HuH-7.5 (cell line): ENCODE measurements at regions not wholly inside any gene's neighbourhood (a gene's known extent, or its start where the extent isn't known, plus 50 kb on each side); places are given as distances from the start of the nearest gene placed in this dataset.

Experiments used
- DNase-seq: peaks from one replicate; pipeline ENCODE4 v3.0.0; 2011; ENCODE audit warnings: low spot score

- no peak for DNase-seq
These were observed 764.8 kb downstream of the ADGRL2 start for GRCh38 chr1:82565546-82565945.

DNA sequence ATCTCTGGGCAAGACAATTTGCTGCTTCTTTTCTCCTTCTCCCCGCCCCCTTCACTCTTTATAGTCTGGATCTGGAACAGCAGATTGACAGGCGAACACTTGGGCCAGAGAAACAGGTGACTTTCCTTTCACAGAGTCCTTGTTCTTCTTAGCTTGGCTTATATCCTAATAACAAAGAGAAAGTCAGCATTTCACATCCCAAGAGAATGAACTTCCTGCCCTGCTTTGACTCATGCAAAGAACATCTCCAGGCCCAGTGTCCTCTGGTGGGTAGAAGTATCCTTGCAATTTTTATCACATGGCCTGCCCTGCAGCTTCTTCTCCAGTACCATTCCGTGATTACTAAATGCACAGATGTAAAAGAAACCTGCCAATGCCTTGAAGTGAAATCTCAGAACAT is 764.4 kb downstream of the ADGRL2 start:
- DNase-seq: no peak

DNA sequence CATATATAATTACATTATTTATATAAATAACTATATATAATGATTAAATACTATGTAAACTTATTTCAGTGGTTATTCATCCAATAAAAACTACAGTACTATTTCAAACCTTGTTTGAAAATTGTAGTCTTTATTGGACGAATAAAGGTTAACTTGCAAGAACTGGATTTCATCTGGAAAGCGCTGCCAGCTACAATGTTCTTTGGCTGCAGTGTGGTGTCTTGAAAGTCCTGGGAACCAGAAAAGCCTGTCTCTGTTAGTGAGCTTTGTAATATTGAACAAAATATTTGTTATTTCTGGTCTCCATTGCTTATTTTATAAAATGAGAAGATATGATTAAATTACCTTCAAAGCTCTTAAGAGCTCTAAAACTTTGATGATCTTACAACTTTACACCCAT is 763.6 kb downstream of the ADGRL2 start:
- DNase-seq: no peak

GRCh38 chr1:82562448-82562847 is 761.7 kb downstream of the ADGRL2 start:
- DNase-seq: no peak

GRCh38 chr1:82560566-82560965 is 759.8 kb downstream of the ADGRL2 start:
- DNase-seq: no peak

GRCh38 chr1:82555501-82555900 is 754.8 kb downstream of the ADGRL2 start:
- no peak for DNase-seq

- DNase-seq: no peak
These were observed 749.1 kb downstream of the ADGRL2 start for GRCh38 chr1:82549841-82550240.

- DNase-seq: no peak
These were observed 742.0 kb downstream of the ADGRL2 start for GRCh38 chr1:82542766-82543165.

DNA sequence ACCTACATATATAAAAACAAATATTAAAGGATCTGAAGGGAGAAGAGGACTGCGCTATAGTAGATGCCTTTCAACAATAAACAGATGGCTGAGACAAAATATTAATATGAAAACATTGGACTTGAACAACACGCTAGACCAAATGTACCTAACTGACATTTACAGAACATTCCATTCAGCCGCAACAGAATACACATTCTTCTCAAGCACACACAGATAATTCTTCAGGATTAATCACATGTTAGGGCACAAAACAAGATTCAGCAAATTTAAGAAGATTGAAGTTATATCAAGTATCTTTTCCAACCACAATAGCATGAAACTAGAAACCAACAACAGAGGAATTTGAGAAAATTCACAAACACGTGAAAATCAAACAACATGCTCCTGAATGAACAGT is 741.4 kb downstream of the ADGRL2 start:
- DNase-seq: no peak

- no peak for DNase-seq
These were observed 739.3 kb downstream of the ADGRL2 start for GRCh38 chr1:82540006-82540405.

DNA sequence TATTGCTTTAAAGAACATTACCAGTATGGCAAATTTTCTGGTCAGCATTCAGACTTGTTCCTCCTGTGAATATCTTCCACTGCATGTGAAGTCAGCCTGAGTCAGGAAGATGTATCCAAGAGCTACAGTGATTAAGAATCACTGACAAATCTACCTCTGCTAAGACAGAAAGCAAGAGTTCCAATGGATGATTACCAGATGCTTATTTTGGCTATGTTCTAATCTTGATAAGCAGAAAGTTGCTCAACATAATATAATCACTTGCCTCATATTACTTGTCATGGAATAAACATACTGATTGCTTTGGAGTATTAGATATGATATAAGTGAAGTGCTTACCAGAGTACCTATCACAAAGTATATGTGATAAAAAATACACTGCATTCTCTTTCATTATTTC is 738.1 kb downstream of the ADGRL2 start:
- no peak for DNase-seq

DNA sequence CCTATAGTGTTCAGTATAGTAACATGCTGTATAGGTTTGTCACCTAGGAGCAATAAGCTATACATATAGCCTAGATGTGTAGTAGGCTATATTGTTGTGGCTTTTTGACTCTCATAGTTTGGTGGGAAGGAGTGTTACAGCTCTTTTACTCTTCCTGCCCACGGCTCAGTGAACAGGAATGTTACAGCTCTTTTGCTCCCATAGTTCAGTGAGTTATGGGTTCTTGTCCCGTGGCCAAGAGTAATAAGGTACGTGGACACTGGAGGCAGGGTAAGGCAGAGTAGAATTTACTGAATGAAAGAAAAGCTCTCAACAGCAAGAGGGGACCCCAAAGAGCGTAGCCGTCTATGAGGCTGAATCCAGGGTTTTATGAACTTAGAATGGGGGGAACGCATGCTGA is 734.3 kb downstream of the ADGRL2 start:
- no peak for DNase-seq

DNA sequence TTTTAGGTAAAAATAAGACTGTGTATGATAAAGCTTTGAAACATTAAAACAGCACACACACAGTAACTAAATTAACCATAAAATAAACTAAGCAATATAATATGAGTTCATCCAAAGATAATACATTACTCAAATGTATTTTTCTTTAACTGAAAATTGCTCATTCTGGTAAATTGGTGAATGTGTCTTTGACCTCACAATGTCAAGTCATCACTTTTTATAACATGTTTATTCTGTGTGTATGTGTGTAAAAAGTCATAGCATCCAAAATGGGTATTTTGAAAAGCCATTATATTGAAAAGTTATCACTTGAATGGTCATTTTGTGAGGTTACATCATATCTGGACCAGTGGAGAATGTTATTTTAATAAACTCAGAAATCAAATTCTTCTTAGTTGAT is 724.6 kb downstream of the ADGRL2 start:
- DNase-seq: no peak

- no peak for DNase-seq
These were observed 719.9 kb downstream of the ADGRL2 start for GRCh38 chr1:82520611-82521010.

- no peak for DNase-seq
These were observed 716.9 kb downstream of the ADGRL2 start for GRCh38 chr1:82517586-82517985.

GRCh38 chr1:82515650-82516049 is 714.9 kb downstream of the ADGRL2 start:
- DNase-seq: no peak

DNA sequence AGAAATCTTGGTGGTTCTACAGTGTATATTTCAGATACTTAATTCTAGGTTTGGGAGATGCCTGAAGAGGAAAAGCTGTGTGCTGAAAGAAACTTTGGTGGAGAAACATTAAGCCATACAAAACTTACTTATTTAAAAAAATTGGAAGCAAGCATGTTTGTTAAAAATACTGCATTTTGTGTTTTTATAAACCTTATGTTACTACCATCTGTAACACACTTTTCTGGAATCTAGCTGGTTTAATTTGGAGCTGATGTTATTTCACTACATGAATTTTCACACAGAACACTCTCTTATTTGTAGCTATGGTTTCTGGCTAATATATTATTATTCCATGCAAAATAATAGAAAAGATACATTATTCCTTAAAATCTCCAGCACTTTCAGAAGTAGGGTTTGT is 710.7 kb downstream of the ADGRL2 start:
- DNase-seq: no peak

DNA sequence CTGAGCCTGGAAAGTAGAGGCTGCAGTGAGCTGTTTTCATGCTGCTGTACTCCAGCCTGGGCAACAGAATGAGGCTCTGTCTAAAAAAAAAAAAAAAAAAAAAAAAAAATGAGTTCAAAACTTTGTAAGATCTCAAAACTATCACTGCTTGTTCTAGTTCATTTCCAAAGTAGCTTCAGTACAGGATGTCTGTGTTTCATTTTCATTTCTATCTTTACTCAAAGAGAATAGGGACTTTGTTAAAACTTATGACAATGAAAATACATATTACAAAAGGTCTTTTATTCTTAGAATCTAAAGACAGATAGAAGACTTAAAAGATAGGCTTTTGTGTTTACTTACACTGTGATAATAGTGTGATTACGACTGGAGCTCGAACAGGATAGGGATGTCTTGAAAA is 709.7 kb downstream of the ADGRL2 start:
- DNase-seq: no peak

DNA sequence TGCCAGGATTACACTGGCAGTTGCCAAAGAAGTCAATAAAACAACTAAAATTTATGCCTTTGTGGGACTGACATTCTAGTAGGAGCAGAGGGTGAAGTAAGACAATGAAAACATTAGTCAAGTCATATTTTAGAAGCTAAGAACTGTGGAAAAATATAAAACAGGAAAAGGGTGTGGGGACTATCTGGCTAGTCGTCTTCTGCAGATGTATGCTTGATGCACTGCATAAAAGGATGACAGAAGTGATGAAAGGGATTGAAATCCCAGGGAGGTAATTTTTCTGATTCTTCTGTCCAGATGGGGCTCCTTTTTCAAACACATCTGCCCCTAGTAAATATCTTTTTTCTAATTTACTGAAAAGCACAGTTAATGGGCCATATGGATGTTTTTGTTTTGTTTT is 706.3 kb downstream of the ADGRL2 start:
- DNase-seq: no peak

DNA sequence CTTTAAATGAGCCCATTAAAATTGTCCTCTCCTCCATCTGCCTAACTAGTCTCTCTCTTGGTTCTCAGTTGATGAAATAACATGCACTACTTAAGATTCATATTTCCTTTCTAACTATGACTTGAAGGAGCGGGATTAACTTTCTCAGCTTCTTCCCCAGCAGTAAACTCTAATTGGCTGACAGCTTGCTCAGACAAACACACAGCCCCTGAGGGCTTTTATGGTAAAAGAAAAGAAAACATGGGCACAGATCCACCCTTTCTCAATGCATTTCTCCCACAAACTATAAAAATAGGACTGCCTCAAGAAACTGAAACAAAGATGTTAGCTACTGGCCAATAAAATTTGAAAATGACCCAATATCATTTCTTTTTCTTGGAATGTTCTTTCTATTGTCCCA is 703.1 kb downstream of the ADGRL2 start:
- DNase-seq: no peak

DNA sequence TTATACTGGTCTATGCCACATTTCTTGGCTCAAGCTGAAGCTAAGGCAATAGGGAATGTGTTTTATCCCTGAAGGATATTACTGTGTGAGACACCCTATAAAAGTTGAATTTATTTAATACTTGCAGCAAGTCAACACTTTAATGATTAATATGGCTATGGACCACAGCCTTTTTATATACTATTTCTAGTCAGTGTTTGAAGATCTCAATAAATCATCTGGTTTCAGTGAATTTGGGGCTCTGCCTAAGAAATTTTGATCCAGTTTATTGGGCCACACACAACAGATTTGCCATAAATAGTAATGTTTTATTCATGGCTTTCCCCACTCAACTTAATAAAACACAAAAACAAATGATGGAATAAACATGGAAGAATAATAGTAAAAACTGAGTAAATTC is 698.3 kb downstream of the ADGRL2 start:
- DNase-seq: no peak

DNA sequence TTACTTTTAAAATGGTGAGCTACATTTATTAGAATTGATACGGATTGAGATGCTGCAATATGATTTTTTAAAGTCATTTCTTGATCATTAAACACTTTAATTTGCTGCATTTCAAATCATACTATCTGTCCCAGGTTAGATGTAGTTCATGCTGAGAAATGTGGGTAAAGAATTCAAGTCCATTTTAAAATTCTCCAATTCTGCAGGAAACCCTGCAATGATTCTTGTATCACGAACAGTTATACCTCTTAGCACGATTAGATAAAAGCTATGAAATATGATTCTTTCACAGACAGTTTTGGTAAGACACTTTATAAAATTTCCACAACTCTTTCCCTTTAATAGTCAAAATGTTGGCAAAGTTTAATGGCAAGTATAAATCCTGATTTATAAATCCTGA is 693.4 kb downstream of the ADGRL2 start:
- DNase-seq: no peak

- DNase-seq: no peak
These were observed 691.4 kb downstream of the ADGRL2 start for GRCh38 chr1:82492159-82492558.

- DNase-seq: no peak
These were observed 690.7 kb downstream of the ADGRL2 start for GRCh38 chr1:82491301-82492048.

DNA sequence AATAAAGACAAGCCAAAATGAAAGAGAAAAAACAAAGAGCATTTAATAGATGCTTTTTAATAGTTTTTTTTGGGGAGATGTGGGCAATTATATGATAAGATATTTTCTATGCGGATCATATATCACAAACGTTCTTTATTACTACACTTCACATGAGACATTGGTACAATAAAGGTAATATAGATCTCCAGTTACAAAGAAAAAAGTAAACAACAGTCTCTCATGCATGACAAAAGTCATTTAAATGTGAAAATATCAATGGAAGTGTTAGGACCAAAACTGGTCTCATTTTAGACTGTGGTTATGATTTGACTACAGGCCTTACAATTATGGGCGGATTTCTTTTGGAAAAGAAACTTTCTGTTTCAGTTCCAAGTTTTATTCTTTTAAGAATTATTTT is 687.0 kb downstream of the ADGRL2 start:
- no peak for DNase-seq
